ENCODE measurements at regions not wholly inside any gene's neighbourhood (a gene's known extent, or its start where the extent isn't known, plus 50 kb on each side); places are given as distances from the start of the nearest gene placed in this dataset.

DNA sequence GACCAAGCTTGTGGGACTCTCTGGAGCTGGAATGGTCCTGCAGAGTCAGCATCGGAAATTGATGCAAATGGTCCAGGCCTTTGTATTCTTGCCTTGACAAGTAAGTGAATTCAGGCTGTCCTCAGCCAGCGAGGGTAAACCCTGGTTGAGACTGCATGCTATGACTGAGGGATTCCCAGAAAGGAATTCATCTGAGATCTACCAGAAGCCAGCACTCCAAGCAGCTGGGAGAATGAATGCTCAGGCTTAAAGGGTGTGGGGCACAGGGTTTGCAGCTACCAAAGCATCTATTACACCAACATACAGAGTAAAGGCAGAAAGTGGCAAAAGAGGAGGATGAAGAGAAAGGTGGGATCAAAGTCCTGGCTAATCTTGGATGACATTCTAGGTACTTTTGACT, 257.0 kb upstream of the LYPLAL1 start (continued):
- no peak for TF ChIP-seq RUNX3 (IDR thresholded peaks at IDR 0.05; ENCODE audit: low read length)

GRCh38 chr1:218917656-218918055, 256.0 kb upstream of the LYPLAL1 start:
- Histone ChIP-seq H3K79me2 (ENCODE audit: control insufficient read depth, insufficient read depth, low read length) (no peaks in the 10 kb centered on the region), H3K4me3 (no peak overlapping the region), H2AFZ (ENCODE audit: control insufficient read depth, low read depth, low read length) (no peak overlapping the region), H3K27me3 (replicated peaks in 1 of 2; ENCODE audit: control insufficient read depth in 2 of 2, insufficient read depth in 2 of 2, low read length in 1 of 2) (no peaks in the 10 kb centered on the region; a peak in 1 of 4 replicates), H3K36me3 (ENCODE audit: control insufficient read depth in 2 of 2, insufficient read depth in 2 of 2, low read length in 1 of 2) (no peaks in the 10 kb centered on the region), H4K20me1 (ENCODE audit: control insufficient read depth, insufficient read depth) (no peaks in the 10 kb centered on the region), H3K9me3 (replicated peaks; ENCODE audit: control insufficient read depth, insufficient read depth, low read length) (no peaks in the 10 kb centered on the region), H3K9ac (ENCODE audit: control insufficient read depth, insufficient read depth, low read length) (no peak overlapping the region), H3K27ac (ENCODE audit: control insufficient read depth, insufficient read depth) (no peak overlapping the region), H3K4me2 (ENCODE audit: control insufficient read depth, insufficient read depth) (no peak overlapping the region), H3K4me1 (ENCODE audit: control insufficient read depth, insufficient read depth, low read length) (no peaks in the 10 kb centered on the region)
- ATAC-seq = no peak
- in situ Hi-C loops (cut with MboI) (no loop called here), intact Hi-C loops (cut with micrococcal nuclease; ENCODE audit: unreplicated experiment) (no loop called here)
- WGBS (ENCODE audit: insufficient coverage, insufficient replicate concordance, low lambda C conversion rate, missing lambda C conversion rate) = 0% methylated on average over 1 of the region's 1 CpG
- no peak for FAIRE-seq
- ChIA-PET POLR2A (no interaction called here), CTCF (interaction anchor here (1.5 kb wide), 1 partner anchor 10 kb away, joined by 3 read pairs; no protein-coding TSS in a partner anchor), RAD21 (ENCODE audit: unreplicated experiment) (no interaction called here), SMC1A (ENCODE audit: uncharacterized antibody, unreplicated experiment) (interaction anchor here (1.0 to 1.4 kb wide), 3 partner anchors 9 to 19 kb away, joined by 3 to 4 read pairs (median 3); no protein-coding TSS in a partner anchor)
- BruUV-seq (replicated peaks) = no TSS peak
- DNase-seq (ENCODE audit: low read depth, low spot score) = no peak
- TF ChIP-seq POLR2AphosphoS2 (IDR thresholded peaks at IDR 0.05; ENCODE audit: low read depth, low read length) (no peak), RUNX3 (IDR thresholded peaks at IDR 0.05; ENCODE audit: low read length) (no peak)

DNA sequence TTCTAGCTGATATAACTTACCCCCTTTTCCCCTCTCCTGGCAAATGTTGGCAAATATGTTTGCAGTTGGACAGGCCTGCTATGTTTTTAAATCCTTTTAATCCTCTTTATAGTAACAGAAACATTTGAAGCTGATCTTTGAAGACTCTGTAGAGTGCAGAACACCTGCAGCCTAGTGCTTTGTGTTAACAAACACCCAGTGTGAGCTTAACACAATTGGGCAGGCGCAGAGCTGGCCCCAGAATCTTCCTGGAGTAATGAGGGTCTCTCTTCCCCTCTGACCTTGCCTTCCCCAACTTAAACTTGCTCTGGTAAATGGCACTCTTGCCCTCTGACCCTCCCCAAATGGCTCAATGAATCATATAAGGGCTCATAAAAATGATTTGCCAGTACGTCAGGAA, 247.9 kb upstream of the LYPLAL1 start:
- no peak overlapping the region for H2AFZ ChIP-seq (ENCODE audit: control insufficient read depth, low read depth, low read length)
- H3K9me3 ChIP-seq (replicated peaks; ENCODE audit: control insufficient read depth, insufficient read depth, low read length) = no peaks in the 10 kb centered on the region
- H4K20me1 ChIP-seq (ENCODE audit: control insufficient read depth, insufficient read depth) = no peaks in the 10 kb centered on the region
- H3K4me2 ChIP-seq (ENCODE audit: control insufficient read depth, insufficient read depth) = no peak overlapping the region
- no peak for DNase-seq (ENCODE audit: low read depth, low spot score)
- CTCF ChIA-PET = no interaction called here
- no peak overlapping the region for H3K9ac ChIP-seq (ENCODE audit: control insufficient read depth, insufficient read depth, low read length)
- H3K4me3 ChIP-seq = no peak overlapping the region
- H3K79me2 ChIP-seq (ENCODE audit: control insufficient read depth, insufficient read depth, low read length) = no peaks in the 10 kb centered on the region
- intact Hi-C loops (cut with micrococcal nuclease; ENCODE audit: unreplicated experiment) = no loop called here
- no peaks in the 10 kb centered on the region; a peak in 1 of 4 replicates for H3K27me3 ChIP-seq (replicated peaks in 1 of 2; ENCODE audit: control insufficient read depth in 2 of 2, insufficient read depth in 2 of 2, low read length in 1 of 2)
- SMC1A ChIA-PET (ENCODE audit: uncharacterized antibody, unreplicated experiment) = no interaction called here
- in situ Hi-C loops (cut with MboI) = no loop called here
- RAD21 ChIA-PET (ENCODE audit: unreplicated experiment) = no interaction called here
- H3K27ac ChIP-seq (ENCODE audit: control insufficient read depth, insufficient read depth) = no peak overlapping the region
- WGBS (ENCODE audit: insufficient coverage, insufficient replicate concordance, low lambda C conversion rate, missing lambda C conversion rate) = 20% methylated on average over 2 of the region's 2 CpGs
- no peaks in the 10 kb centered on the region for H3K36me3 ChIP-seq (ENCODE audit: control insufficient read depth in 2 of 2, insufficient read depth in 2 of 2, low read length in 1 of 2)
- BruUV-seq (replicated peaks) = no TSS peak
- POLR2A ChIA-PET = no interaction called here
- no peak for FAIRE-seq
- no peak for ATAC-seq
- H3K4me1 ChIP-seq (ENCODE audit: control insufficient read depth, insufficient read depth, low read length) = no peaks in the 10 kb centered on the region
- TF ChIP-seq FOXM1 (IDR thresholded peaks at IDR 0.05; ENCODE audit: low read depth, low read length) = no peak
- TF ChIP-seq, protein P1, sequence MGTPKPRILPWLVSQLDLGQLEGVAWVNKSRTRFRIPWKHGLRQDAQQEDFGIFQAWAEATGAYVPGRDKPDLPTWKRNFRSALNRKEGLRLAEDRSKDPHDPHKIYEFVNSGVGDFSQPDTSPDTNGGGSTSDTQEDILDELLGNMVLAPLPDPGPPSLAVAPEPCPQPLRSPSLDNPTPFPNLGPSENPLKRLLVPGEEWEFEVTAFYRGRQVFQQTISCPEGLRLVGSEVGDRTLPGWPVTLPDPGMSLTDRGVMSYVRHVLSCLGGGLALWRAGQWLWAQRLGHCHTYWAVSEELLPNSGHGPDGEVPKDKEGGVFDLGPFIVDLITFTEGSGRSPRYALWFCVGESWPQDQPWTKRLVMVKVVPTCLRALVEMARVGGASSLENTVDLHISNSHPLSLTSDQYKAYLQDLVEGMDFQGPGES (IDR thresholded peaks at IDR 0.05) = no peak
- TF ChIP-seq, protein P2, sequence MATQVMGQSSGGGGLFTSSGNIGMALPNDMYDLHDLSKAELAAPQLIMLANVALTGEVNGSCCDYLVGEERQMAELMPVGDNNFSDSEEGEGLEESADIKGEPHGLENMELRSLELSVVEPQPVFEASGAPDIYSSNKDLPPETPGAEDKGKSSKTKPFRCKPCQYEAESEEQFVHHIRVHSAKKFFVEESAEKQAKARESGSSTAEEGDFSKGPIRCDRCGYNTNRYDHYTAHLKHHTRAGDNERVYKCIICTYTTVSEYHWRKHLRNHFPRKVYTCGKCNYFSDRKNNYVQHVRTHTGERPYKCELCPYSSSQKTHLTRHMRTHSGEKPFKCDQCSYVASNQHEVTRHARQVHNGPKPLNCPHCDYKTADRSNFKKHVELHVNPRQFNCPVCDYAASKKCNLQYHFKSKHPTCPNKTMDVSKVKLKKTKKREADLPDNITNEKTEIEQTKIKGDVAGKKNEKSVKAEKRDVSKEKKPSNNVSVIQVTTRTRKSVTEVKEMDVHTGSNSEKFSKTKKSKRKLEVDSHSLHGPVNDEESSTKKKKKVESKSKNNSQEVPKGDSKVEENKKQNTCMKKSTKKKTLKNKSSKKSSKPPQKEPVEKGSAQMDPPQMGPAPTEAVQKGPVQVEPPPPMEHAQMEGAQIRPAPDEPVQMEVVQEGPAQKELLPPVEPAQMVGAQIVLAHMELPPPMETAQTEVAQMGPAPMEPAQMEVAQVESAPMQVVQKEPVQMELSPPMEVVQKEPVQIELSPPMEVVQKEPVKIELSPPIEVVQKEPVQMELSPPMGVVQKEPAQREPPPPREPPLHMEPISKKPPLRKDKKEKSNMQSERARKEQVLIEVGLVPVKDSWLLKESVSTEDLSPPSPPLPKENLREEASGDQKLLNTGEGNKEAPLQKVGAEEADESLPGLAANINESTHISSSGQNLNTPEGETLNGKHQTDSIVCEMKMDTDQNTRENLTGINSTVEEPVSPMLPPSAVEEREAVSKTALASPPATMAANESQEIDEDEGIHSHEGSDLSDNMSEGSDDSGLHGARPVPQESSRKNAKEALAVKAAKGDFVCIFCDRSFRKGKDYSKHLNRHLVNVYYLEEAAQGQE (IDR thresholded peaks at IDR 0.05; ENCODE audit: low read depth, low read length) = no peak
- no peak for TF ChIP-seq FOS (IDR thresholded peaks at IDR 0.05; ENCODE audit: borderline replicate concordance, extremely low read depth, insufficient read length)
- no peak for TF ChIP-seq PAX5 (IDR thresholded peaks at IDR 0.05; ENCODE audit: borderline replicate concordance, low read depth, low read length)
- TF ChIP-seq ZNF24 (IDR thresholded peaks at IDR 0.05) = no peak
- no peak for TF ChIP-seq ZBED1 (IDR thresholded peaks at IDR 0.05; ENCODE audit: borderline replicate concordance)
- TF ChIP-seq TARDBP (IDR thresholded peaks at IDR 0.05; ENCODE audit: borderline replicate concordance) = no peak
- TF ChIP-seq CBX3 (IDR thresholded peaks at IDR 0.05; ENCODE audit: borderline replicate concordance, low read depth) = no peak
- TF ChIP-seq ZNF274 (IDR thresholded peaks at IDR 0.05; ENCODE audit: insufficient read depth, insufficient read length) = no peak
- no peak for TF ChIP-seq BACH1 (IDR thresholded peaks at IDR 0.05; ENCODE audit: borderline replicate concordance)
- TF ChIP-seq WRNIP1 (IDR thresholded peaks at IDR 0.05; ENCODE audit: borderline replicate concordance, low read depth, low read length) = no peak

Data from GM12878 (cell line).